ENCODE measurements at regions not wholly inside any gene's neighbourhood (a gene's known extent, or its start where the extent isn't known, plus 50 kb on each side); places are given as distances from the start of the nearest gene placed in this dataset.

DNA sequence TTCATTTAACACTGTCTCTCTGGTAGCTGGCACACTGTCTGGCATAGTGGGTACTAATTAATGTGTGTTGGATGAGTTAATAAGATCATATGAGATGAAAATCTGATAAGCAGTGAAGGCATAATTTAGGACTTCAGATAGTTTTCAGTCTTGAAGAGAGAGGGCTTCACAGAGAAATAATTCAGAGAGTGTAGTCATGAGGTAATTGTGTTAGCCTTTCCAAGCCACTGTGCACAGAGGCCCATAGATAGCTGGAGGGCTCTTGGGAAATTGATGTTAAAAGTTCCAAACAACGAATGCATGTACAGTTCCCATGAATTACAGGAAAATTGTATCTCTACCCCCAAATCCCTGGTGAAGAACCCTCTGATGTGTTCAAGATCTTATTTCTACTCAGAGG is 133.8 kb upstream of the HMGA2 start:
- Histone ChIP-seq H3K27me3 (ENCODE audit: control insufficient read depth, insufficient read depth, low read length) (no peaks in the 10 kb centered on the region), H3K4me3 (ENCODE audit: low read length) (no peak overlapping the region), H3K36me3 (ENCODE audit: control insufficient read depth, insufficient read depth, low read length) (no peaks in the 10 kb centered on the region), H3K4me1 (ENCODE audit: control insufficient read depth, insufficient read depth, low read length) (no peaks in the 10 kb centered on the region), H3K9me3 (replicated peaks; ENCODE audit: control insufficient read depth, low read depth, low read length) (no peaks in the 10 kb centered on the region), H3K27ac (ENCODE audit: low read length) (no peak overlapping the region)
- no peak for DNase-seq
- no CpG with 5 or more reads among the region's 1 CpG for WGBS (ENCODE audit: insufficient coverage)

DNA sequence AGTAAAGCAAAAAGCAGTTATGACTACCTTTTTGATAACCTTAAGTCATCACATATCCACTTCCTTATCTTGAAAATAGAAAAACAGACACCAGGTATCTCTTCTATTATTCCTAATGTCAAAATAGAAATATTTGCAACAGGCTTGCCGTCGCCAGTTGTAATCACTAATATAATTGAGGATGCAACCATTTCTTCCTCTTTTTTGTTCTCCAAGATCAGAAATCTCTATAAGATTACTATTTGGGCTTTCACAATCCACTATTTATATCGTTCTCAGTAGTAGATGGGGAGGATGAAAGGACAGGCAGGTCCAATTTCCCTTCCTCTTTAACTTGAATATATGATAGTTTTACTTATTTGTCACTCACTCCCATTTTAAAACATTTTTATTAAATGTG is 130.2 kb upstream of the HMGA2 start:
- no peaks in the 10 kb centered on the region for H3K9me3 ChIP-seq (replicated peaks; ENCODE audit: control insufficient read depth, low read depth, low read length)
- WGBS (ENCODE audit: insufficient coverage), result no CpG with 5 or more reads among the region's 3 CpGs
- DNase-seq, result no peak
- H3K36me3 ChIP-seq (ENCODE audit: control insufficient read depth, insufficient read depth, low read length), result no peaks in the 10 kb centered on the region
- no peak overlapping the region for H3K27ac ChIP-seq (ENCODE audit: low read length)
- H3K4me3 ChIP-seq (ENCODE audit: low read length), result no peak overlapping the region
- no peaks in the 10 kb centered on the region for H3K4me1 ChIP-seq (ENCODE audit: control insufficient read depth, insufficient read depth, low read length)
- no peaks in the 10 kb centered on the region for H3K27me3 ChIP-seq (ENCODE audit: control insufficient read depth, insufficient read depth, low read length)

DNA sequence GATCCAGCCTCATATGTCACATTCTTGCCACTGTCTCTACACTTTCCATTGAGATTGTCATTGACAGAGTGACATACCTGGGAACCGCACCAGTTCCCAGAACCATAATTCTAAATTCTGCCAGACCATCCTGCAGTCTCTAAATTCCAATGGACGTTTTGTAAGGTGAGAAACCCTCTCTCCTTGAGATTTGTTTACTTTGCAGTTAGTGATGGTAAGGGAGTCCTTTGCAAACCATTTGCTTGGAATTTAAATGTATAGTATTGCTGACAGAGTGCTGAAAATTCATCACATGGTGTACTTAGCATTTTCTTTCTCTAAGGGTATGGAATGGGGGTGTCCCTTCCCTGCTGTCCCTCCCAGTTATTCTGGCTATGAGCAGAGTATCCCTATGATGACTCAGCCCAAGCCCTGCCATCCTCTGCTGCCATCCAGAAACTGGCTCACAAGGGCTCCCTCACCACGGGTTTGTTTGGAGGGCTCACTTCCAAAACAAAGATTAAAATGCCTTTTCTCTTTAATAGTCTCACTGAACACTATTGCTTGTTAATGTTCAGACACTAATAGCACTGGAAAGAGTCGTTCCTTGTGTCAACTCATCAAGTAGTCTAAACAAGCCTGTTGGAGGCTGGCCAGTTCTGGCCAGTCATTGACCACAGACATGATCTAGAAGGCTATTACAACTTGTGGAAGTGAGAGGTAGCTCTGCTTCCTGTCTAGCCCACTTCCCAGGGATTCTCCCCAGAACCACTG is 129.0 kb upstream of the HMGA2 start:
- no peak for DNase-seq
- no peak overlapping the region for H3K4me3 ChIP-seq (ENCODE audit: low read length)
- no peaks in the 10 kb centered on the region for H3K27me3 ChIP-seq (ENCODE audit: control insufficient read depth, insufficient read depth, low read length)
- no peaks in the 10 kb centered on the region for H3K9me3 ChIP-seq (replicated peaks; ENCODE audit: control insufficient read depth, low read depth, low read length)
- H3K4me1 ChIP-seq (ENCODE audit: control insufficient read depth, insufficient read depth, low read length), result no peaks in the 10 kb centered on the region
- H3K27ac ChIP-seq (ENCODE audit: low read length), result no peak overlapping the region
- no peaks in the 10 kb centered on the region for H3K36me3 ChIP-seq (ENCODE audit: control insufficient read depth, insufficient read depth, low read length)
- WGBS (ENCODE audit: insufficient coverage), result 20% methylated on average over 2 of the region's 4 CpGs

DNA sequence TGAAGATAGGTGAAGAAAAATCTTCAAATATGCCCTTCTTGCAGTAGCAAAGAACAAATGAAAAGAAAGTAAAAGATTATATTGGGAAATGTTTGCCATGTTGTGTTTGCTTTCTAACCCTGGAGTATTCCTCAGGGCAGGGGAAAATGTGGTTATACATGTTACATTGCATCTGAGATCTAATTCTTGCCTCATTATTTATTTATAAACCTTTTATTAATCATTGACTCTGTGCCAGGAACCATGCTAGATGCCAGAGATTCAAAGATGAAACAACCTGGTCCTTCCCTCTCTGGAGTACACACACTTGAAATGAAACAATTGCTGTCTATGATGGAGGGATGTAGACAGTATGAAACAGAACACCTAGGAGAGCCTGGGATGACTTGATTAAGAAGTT is 128.1 kb upstream of the HMGA2 start:
- Histone ChIP-seq H3K9me3 (replicated peaks; ENCODE audit: control insufficient read depth, low read depth, low read length) (no peaks in the 10 kb centered on the region), H3K27me3 (ENCODE audit: control insufficient read depth, insufficient read depth, low read length) (no peaks in the 10 kb centered on the region), H3K4me1 (ENCODE audit: control insufficient read depth, insufficient read depth, low read length) (no peaks in the 10 kb centered on the region), H3K4me3 (ENCODE audit: low read length) (no peak overlapping the region), H3K27ac (ENCODE audit: low read length) (no peak overlapping the region), H3K36me3 (ENCODE audit: control insufficient read depth, insufficient read depth, low read length) (no peaks in the 10 kb centered on the region)
- no peak for DNase-seq

DNA sequence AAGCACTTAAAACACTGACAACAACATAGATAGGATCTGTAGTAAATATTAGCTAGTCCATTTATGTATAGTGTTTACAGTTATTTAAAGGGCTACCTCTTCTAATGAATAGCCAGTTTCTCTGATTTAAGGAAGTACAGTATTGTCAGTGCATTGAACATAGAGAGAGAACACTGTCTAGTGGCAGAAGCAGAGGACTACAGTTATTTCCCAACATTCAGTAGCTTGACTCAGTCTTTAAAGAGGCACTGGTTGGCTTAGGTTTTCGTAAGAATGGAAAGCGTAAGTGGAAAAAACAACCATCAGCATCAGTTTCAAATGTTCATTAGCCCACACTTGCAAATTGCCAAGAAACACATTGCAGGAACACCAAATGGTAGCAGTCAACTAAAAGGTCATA is 125.0 kb upstream of the HMGA2 start:
- no CpG with 5 or more reads among the region's 2 CpGs for WGBS (ENCODE audit: insufficient coverage)
- Histone ChIP-seq H3K9me3 (replicated peaks; ENCODE audit: control insufficient read depth, low read depth, low read length) (no peaks in the 10 kb centered on the region), H3K36me3 (ENCODE audit: control insufficient read depth, insufficient read depth, low read length) (no peaks in the 10 kb centered on the region), H3K27ac (ENCODE audit: low read length) (no peak overlapping the region), H3K4me1 (ENCODE audit: control insufficient read depth, insufficient read depth, low read length) (no peaks in the 10 kb centered on the region), H3K27me3 (ENCODE audit: control insufficient read depth, insufficient read depth, low read length) (no peaks in the 10 kb centered on the region), H3K4me3 (ENCODE audit: low read length) (no peak overlapping the region)
- DNase-seq, result peak; percentile 21

DNA sequence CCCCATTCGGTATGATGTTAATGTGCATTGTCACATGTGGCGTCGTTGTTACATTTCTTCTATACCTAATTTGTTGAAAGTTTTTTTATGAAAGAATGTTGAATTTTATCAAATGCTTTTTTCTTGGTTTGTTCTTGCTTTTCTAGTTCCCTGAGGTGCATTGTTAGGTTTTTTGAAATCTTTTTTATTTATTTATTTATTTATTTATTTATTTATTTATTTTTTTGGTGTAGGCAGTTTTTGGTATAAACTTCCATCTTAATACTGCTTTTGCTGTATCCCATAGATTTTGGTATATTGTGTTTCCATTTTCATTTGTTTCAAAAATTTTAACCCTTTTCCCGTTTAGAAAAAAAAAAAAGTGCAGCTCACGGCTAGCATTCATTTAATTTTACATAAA is 121.1 kb upstream of the HMGA2 start:
- Histone ChIP-seq H3K36me3 (ENCODE audit: control insufficient read depth, insufficient read depth, low read length) (no peaks in the 10 kb centered on the region), H3K9me3 (replicated peaks; ENCODE audit: control insufficient read depth, low read depth, low read length) (peaks cover 13% of the 10 kb centered on the region), H3K4me1 (ENCODE audit: control insufficient read depth, insufficient read depth, low read length) (no peaks in the 10 kb centered on the region), H3K4me3 (ENCODE audit: low read length) (no peak overlapping the region), H3K27me3 (ENCODE audit: control insufficient read depth, insufficient read depth, low read length) (no peaks in the 10 kb centered on the region), H3K27ac (ENCODE audit: low read length) (no peak overlapping the region)
- DNase-seq, result no peak
- WGBS (ENCODE audit: insufficient coverage), result no CpG with 5 or more reads among the region's 5 CpGs

DNA sequence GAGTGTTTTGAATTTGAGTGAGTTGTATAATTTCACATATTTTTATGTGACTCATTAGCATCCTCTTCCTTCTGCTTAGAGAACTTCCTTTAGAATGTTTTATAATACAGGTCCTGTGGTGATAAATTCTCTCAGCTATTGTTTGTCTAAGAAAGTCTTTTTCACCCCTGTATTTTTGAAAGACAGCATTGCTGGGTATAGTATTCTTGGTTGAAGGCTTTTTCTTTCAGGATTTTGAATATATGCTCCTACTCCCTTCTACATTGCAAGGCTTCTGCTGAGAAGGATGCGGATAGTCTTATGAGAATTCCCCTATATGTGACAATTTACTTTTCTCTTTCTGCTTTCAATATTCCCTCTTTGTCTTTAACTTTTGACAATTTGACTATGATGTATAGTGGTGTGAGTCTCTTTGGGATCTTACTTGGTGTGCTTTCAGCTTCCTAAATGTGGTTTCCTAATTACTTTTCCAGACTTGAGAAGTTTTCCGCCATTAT is 118.9 kb upstream of the HMGA2 start:
- Histone ChIP-seq H3K27me3 (ENCODE audit: control insufficient read depth, insufficient read depth, low read length) (no peaks in the 10 kb centered on the region), H3K4me3 (ENCODE audit: low read length) (no peak overlapping the region), H3K9me3 (replicated peaks; ENCODE audit: control insufficient read depth, low read depth, low read length) (peaks cover 13% of the 10 kb centered on the region), H3K4me1 (ENCODE audit: control insufficient read depth, insufficient read depth, low read length) (no peaks in the 10 kb centered on the region), H3K36me3 (ENCODE audit: control insufficient read depth, insufficient read depth, low read length) (no peaks in the 10 kb centered on the region), H3K27ac (ENCODE audit: low read length) (no peak overlapping the region)
- no peak for DNase-seq
- WGBS (ENCODE audit: insufficient coverage), result no CpG with 5 or more reads among the region's 2 CpGs

DNA sequence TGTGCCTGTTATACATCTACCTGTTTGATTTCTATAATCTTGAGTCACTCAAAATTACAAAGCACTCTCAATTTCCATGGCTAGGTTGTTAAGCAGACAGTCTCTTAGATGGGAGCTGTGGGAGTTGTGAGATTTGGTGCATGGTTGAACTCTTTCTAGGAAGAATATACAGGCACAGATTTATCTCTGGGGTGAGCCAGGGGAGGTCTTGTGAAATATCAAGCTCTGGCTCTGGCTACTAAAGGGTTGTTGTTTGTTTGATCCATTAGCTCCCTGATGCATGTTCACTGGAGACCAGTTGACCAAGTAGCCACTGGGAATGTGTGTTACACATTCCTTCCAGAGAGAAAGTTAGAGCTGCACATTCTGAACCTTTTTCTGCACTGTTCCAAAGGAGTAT is 117.2 kb upstream of the HMGA2 start:
- no peak for DNase-seq
- H3K4me1 ChIP-seq (ENCODE audit: control insufficient read depth, insufficient read depth, low read length), result peaks cover under 1% of the 10 kb centered on the region
- H3K27ac ChIP-seq (ENCODE audit: low read length), result no peak overlapping the region
- no peak overlapping the region for H3K4me3 ChIP-seq (ENCODE audit: low read length)
- H3K27me3 ChIP-seq (ENCODE audit: control insufficient read depth, insufficient read depth, low read length), result no peaks in the 10 kb centered on the region
- H3K9me3 ChIP-seq (replicated peaks; ENCODE audit: control insufficient read depth, low read depth, low read length), result peaks cover 13% of the 10 kb centered on the region
- no peaks in the 10 kb centered on the region for H3K36me3 ChIP-seq (ENCODE audit: control insufficient read depth, insufficient read depth, low read length)

DNA sequence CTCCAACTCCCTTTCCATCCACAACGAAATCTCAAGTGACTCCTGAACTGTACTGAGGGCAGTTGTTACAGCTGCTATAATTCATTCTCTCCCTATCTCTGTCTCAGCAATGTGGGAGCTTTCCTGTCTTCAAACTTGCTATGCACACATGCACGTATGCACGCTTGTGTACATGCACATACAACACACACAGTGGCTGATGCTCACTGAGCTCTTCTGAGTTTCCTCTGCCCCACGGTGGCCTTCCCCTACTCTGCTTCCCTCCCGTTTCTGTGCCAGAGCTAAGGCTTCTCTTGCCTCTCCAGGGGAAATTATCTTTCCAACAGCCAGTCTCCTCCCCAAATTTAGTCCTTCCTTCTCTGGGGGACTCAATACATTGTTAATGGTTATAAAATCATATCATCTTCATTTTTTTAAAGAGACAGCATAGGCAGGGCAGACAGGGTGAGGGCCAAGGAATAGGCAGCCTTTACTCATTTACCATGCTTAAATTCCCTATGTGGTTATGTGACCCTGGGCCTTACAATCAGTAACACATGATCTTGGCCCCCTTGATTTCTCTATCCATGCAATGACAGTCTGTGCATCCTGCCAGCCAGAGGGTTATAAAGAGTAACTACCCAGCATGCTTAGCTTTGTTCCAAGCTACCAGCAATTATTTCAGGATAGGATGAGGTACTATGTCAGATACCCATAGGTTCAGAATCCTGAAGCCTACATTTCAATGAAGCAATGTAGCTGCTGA is 111.9 kb upstream of the HMGA2 start:
- no peak for DNase-seq
- H3K36me3 ChIP-seq (ENCODE audit: control insufficient read depth, insufficient read depth, low read length), result no peaks in the 10 kb centered on the region
- H3K9me3 ChIP-seq (replicated peaks; ENCODE audit: control insufficient read depth, low read depth, low read length), result no peaks in the 10 kb centered on the region
- H3K27me3 ChIP-seq (ENCODE audit: control insufficient read depth, insufficient read depth, low read length), result no peaks in the 10 kb centered on the region
- H3K4me1 ChIP-seq (ENCODE audit: control insufficient read depth, insufficient read depth, low read length), result peaks cover 5% of the 10 kb centered on the region
- 54% methylated on average over 5 of the region's 5 CpGs for whole genome bisulfite sequencing (ENCODE audit: insufficient coverage)
- no peak overlapping the region for H3K4me3 ChIP-seq (ENCODE audit: low read length)
- H3K27ac ChIP-seq (ENCODE audit: low read length), result no peak overlapping the region

DNA sequence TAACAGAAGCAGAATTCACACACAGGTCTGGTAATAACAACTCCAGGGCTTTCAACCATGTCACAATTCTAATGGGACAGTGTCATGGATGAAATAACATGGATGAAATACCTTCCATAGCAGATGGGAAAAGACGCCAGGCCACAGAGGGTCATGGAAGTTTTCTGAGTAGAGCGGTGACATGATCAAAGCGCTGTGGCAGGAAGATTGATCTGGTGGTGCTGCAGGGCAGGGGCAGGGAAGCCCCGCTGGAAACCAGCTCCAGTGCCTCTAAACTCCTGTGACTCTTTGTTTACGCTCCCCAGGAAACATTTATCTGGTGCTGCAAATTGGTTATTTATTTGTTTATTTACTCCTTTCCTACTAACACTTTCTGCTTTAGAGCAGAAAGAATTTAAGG is 108.3 kb upstream of the HMGA2 start:
- Histone ChIP-seq H3K4me1 (ENCODE audit: control insufficient read depth, insufficient read depth, low read length) (peaks cover 5% of the 10 kb centered on the region), H3K27ac (ENCODE audit: low read length) (no peak overlapping the region), H3K4me3 (ENCODE audit: low read length) (no peak overlapping the region), H3K36me3 (ENCODE audit: control insufficient read depth, insufficient read depth, low read length) (no peaks in the 10 kb centered on the region), H3K9me3 (replicated peaks; ENCODE audit: control insufficient read depth, low read depth, low read length) (no peaks in the 10 kb centered on the region), H3K27me3 (ENCODE audit: control insufficient read depth, insufficient read depth, low read length) (no peaks in the 10 kb centered on the region)
- 63% methylated on average over 3 of the region's 5 CpGs for WGBS (ENCODE audit: insufficient coverage)
- no peak for DNase-seq
